Nephron progenitor cell (in vitro differentiated cells): ENCODE measurements at regions not wholly inside any gene's neighbourhood (a gene's known extent, or its start where the extent isn't known, plus 50 kb on each side); places are given as distances from the start of the nearest gene placed in this dataset.

ENCODE experiments used
- DNase-seq: peaks from one replicate; pipeline ENCODE4 v3.0.0; 2021
- H3K27ac Mint-ChIP-seq: 2 replicates; pipeline ENCODE4 v1.8.0; 2021; ENCODE audit warnings: mild to moderate bottlenecking, moderate library complexity, mixed read lengths
- H3K27me3 Mint-ChIP-seq: 2 replicates; pipeline ENCODE4 v1.8.0; 2021; ENCODE audit warnings: mild to moderate bottlenecking, low read depth, mixed read lengths; ENCODE audit not compliant: poor library complexity
- H3K36me3 Mint-ChIP-seq: 2 replicates; pipeline ENCODE4 v1.8.0; 2021; ENCODE audit warnings: low read depth, mixed read lengths
- H3K4me1 Mint-ChIP-seq: 2 replicates; pipeline ENCODE4 v1.8.0; 2021; ENCODE audit warnings: mixed read lengths
- H3K4me3 Mint-ChIP-seq: 2 replicates; pipeline ENCODE4 v1.8.0; 2021; ENCODE audit warnings: mild to moderate bottlenecking, moderate library complexity, mixed read lengths
- H3K9me3 Mint-ChIP-seq: 2 replicates; pipeline ENCODE4 v1.8.0; 2021; ENCODE audit warnings: mild to moderate bottlenecking, moderate library complexity, mixed read lengths
- CTCF ChIP-seq: fragments of 200-600 bp; sonication (generic); IDR thresholded peaks from 2 replicates; pipeline ENCODE4 v1.5.0; 2021; ENCODE audit warnings: antibody characterized with exemption

- H3K4me3 Mint-ChIP-seq, result no peak overlapping the region
- H3K27ac Mint-ChIP-seq, result no peak overlapping the region
- no peak for TF ChIP-seq CTCF
- DNase-seq, result no peak
- H3K9me3 Mint-ChIP-seq, result peaks cover 3% of the 10 kb centered on the region
- H3K36me3 Mint-ChIP-seq, result no peaks in the 10 kb centered on the region
- peaks cover 58% of the 10 kb centered on the region for H3K4me1 Mint-ChIP-seq
- H3K27me3 Mint-ChIP-seq, result peaks cover 2% of the 10 kb centered on the region
Observed at GRCh38 chr21:39007532-39007931, 175.7 kb downstream of the PSMG1 start.

DNA sequence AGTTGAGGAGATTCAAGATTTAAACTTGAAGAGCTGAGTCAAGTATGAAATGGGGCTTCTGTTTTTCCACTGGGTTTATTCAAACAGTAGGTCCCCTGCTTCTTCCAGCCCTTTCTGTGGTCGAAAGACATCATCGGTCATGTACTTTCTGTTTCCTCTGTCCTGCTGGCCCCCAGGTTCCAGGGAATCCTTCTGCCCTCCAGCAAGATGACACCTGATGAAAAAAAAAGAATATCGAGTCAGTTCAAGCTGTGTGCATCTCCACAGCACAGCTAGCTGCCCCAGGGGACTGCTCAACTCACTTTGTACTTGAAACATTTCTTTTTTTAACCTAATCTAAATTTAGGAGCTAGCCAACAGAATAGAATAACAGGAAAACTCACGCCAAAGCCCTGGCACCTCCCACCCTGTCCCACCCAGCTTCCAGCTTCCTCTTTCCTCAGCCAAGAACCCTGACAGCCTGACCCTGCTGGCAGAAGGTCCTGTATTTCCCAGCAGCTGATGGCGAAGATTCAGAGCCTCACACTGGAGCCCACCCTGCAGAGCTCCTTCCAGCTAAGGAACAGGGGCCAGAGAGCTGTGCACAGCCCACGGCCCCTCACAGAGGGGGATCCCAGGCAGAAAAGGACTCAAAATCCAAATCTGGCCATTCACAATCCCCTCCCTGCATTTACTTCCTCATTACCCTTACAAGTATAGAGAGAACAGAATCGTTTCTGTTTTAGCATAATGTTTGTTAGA is 176.5 kb downstream of the PSMG1 start:
- TF ChIP-seq CTCF, result no peak
- no peak overlapping the region for H3K4me3 Mint-ChIP-seq
- H3K27ac Mint-ChIP-seq, result no peak overlapping the region
- no peaks in the 10 kb centered on the region for H3K36me3 Mint-ChIP-seq
- no peak for DNase-seq
- peaks cover 58% of the 10 kb centered on the region for H3K4me1 Mint-ChIP-seq
- H3K27me3 Mint-ChIP-seq, result peaks cover 2% of the 10 kb centered on the region
- H3K9me3 Mint-ChIP-seq, result peaks cover 3% of the 10 kb centered on the region

DNA sequence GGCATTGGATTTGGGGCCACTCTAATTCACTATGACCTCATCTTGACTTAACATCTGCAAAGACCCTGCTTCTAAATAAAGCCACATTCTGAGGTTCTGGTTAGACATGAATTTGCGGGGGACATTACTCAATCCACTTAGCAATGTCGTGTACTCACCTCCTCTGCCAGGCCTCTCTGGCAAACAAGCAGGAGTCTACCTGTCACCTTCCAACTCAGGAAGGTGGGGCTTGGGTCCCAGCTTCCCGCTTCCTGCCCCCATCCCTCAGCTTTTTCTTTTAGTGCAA is 177.8 kb downstream of the PSMG1 start:
- DNase-seq, result no peak
- H3K4me1 Mint-ChIP-seq, result peaks cover 63% of the 10 kb centered on the region
- H3K9me3 Mint-ChIP-seq, result peaks cover 3% of the 10 kb centered on the region
- H3K36me3 Mint-ChIP-seq, result no peaks in the 10 kb centered on the region
- no peak overlapping the region for H3K27ac Mint-ChIP-seq
- H3K4me3 Mint-ChIP-seq, result no peak overlapping the region
- H3K27me3 Mint-ChIP-seq, result no peaks in the 10 kb centered on the region
- TF ChIP-seq CTCF, result no peak

DNA sequence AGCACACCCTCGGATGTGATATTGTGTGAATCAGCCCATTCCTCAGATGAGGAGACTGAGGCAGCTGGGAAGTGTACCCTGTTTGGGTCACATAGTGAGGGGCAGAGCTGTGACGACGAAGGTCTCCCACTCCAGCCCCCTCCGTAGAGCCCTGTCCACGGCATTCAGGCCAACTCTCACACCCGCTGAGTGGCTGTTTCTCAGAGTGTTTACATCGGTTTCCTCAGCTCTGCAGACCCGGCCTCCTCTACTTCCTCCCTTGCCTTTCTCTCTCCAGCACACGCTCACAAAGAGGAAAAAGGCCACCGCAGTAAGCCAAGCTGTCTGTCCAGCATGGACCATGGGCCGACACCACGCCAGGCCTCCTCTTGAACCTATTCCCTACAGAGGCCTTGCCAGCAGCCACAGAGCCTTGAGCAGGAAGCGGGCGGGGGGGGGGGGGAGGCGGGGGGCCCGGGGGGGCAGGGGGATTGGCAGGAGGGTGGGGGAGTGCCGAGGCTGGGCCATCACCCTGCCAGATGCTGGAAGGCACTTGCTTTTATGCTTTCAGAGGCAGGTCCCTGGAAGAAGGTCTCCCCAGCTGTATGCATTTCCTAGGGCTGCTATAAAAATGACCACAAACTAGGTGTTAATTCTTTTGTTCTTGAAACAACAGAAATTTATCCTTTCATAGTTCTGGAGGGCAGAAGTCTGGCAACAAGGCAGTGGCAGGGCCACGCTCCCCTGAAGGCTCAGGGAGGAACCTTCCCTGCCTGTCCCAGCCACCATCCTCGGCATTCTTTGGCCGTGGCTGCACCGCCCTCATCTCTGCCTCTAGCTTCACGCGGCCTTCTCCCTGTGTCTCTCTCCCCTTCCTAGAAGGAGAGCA is 178.4 kb downstream of the PSMG1 start:
- no peak for DNase-seq
- no peaks in the 10 kb centered on the region for H3K27me3 Mint-ChIP-seq
- TF ChIP-seq CTCF, result no peak
- no peak overlapping the region for H3K27ac Mint-ChIP-seq
- peaks cover 3% of the 10 kb centered on the region for H3K9me3 Mint-ChIP-seq
- no peak overlapping the region for H3K4me3 Mint-ChIP-seq
- no peaks in the 10 kb centered on the region for H3K36me3 Mint-ChIP-seq
- peaks cover 62% of the 10 kb centered on the region for H3K4me1 Mint-ChIP-seq

DNA sequence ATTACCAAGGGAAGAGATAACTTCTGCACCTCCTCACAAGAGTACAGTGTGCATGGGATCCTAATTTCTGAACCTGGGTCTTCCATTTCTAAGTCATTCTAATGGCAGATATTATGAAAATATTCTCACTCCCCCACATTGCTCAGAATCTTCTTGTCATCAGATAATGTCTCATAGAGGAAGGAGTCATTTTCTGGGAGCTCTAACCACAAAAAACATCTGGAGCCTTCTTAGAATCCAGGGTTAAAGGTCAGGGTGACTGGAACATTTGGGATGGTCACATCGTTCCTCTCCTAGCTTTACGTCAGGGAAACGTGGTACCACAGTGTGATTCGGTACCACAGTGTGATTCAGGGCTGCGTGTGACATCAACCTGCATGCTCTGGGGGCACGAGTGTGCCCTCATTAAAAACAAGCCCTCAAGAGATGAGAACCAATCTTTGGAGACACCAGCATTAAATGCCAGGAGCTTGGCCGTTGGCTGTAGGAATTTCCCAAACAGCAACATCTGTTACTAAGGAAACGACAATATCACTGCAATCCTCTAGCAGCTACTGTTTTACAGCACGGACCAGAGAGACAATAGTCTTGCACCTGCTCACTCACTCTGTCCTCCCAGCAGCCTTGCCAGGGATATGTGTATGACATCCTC is 179.1 kb downstream of the PSMG1 start:
- no peaks in the 10 kb centered on the region for H3K36me3 Mint-ChIP-seq
- H3K4me1 Mint-ChIP-seq, result peaks cover 57% of the 10 kb centered on the region
- no peak for TF ChIP-seq CTCF
- no peak overlapping the region for H3K4me3 Mint-ChIP-seq
- peaks cover 3% of the 10 kb centered on the region for H3K9me3 Mint-ChIP-seq
- H3K27me3 Mint-ChIP-seq, result peaks cover 2% of the 10 kb centered on the region
- DNase-seq, result no peak
- peak overlapping the region; percentile 66 for H3K27ac Mint-ChIP-seq
